Stimulated activated CD4-positive, alpha-beta T cell treated with anti-CD3 and anti-CD28 coated beads, Interleukin-12 subunit alpha, Interleukin-12 subunit beta, amount 100 ng/mL, for 48 hours (primary cell): ENCODE measurements at regions not wholly inside any gene's neighbourhood (a gene's known extent, or its start where the extent isn't known, plus 50 kb on each side); places are given as distances from the start of the nearest gene placed in this dataset.

Experiments
- DNase-seq, 3 donors: peaks; one replicate each; pipeline ENCODE4 v3.0.0-alpha.2; 2020; ENCODE audit warnings: low read depth in 2 of 3, low spot score in 1 of 3

GRCh38 chr13:88074794-88075510 lies 403.8 kb downstream of the SLITRK5 start:
- no peak for DNase-seq

- no peak for DNase-seq
Observed at GRCh38 chr13:88085036-88085435, 413.9 kb downstream of the SLITRK5 start.

GRCh38 chr13:88086577-88086976 lies 415.4 kb downstream of the SLITRK5 start:
- no peak for DNase-seq

GRCh38 chr13:88097541-88097940 lies 426.4 kb downstream of the SLITRK5 start:
- no peak for DNase-seq

GRCh38 chr13:88103824-88104223 lies 432.7 kb downstream of the SLITRK5 start:
- DNase-seq = no peak

- no peak for DNase-seq
Observed at GRCh38 chr13:88104576-88104975, 433.4 kb downstream of the SLITRK5 start.

- no peak for DNase-seq
Observed at GRCh38 chr13:88107570-88107969, 436.4 kb downstream of the SLITRK5 start.

GRCh38 chr13:88112526-88112925 lies 441.4 kb downstream of the SLITRK5 start:
- no peak for DNase-seq

- DNase-seq = no peak
Observed at GRCh38 chr13:88115976-88116375, 444.8 kb downstream of the SLITRK5 start.

GRCh38 chr13:88118952-88119351 lies 447.8 kb downstream of the SLITRK5 start:
- DNase-seq = no peak

- no peak for DNase-seq
Observed at GRCh38 chr13:88124142-88124541, 453.0 kb downstream of the SLITRK5 start.

- no peak for DNase-seq
Observed at GRCh38 chr13:88125055-88125454, 453.9 kb downstream of the SLITRK5 start.

GRCh38 chr13:88136098-88136790 lies 465.1 kb downstream of the SLITRK5 start:
- DNase-seq = no peak

- DNase-seq = no peak
Observed at GRCh38 chr13:88142653-88143052, 471.5 kb downstream of the SLITRK5 start.

GRCh38 chr13:88144580-88144979 lies 473.4 kb downstream of the SLITRK5 start:
- DNase-seq = no peak

GRCh38 chr13:88153353-88153752 lies 482.2 kb downstream of the SLITRK5 start:
- DNase-seq = no peak

GRCh38 chr13:88154001-88154400 lies 482.8 kb downstream of the SLITRK5 start:
- no peak for DNase-seq

GRCh38 chr13:88162076-88162702 lies 491.0 kb downstream of the SLITRK5 start:
- no peak for DNase-seq

GRCh38 chr13:88176231-88176630 lies 505.1 kb downstream of the SLITRK5 start:
- DNase-seq = no peak

- no peak for DNase-seq
Observed at GRCh38 chr13:88183440-88183839, 512.3 kb downstream of the SLITRK5 start.

- no peak for DNase-seq
Observed at GRCh38 chr13:88188986-88189385, 517.8 kb downstream of the SLITRK5 start.

GRCh38 chr13:88189728-88190127 lies 518.6 kb downstream of the SLITRK5 start:
- no peak for DNase-seq
